ENCODE measurements at regions not wholly inside any gene's neighbourhood (a gene's known extent, or its start where the extent isn't known, plus 50 kb on each side); places are given as distances from the start of the nearest gene placed in this dataset.

GRCh38 chr5:111643499-111643898 lies 113.5 kb downstream of the NREP start:
- H3K4me3 ChIP-seq: no peak overlapping the region
- intact Hi-C loops (cut with DNase I): no loop called here
- WGBS: 79% methylated on average over 2 of the region's 2 CpGs
- H3K9me3 ChIP-seq: peaks cover 0 to 7% (median 2%) of the 10 kb centered on the region in 4 donors
- TF ChIP-seq POLR2AphosphoS5 (IDR thresholded peaks at IDR 0.05) (no peak), CTCF (IDR thresholded peaks at IDR 0.05) (no peak), POLR2A (IDR thresholded peaks at IDR 0.05; ENCODE audit: low read depth) (no peak), EP300 (IDR thresholded peaks at IDR 0.05) (no peak)
- no peaks in the 10 kb centered on the region for H3K36me3 ChIP-seq
- H3K4me1 ChIP-seq: peaks cover 0 to 14% (median 10%) of the 10 kb centered on the region in 4 donors
- no peak for DNase-seq (ENCODE audit: extremely low spot score)
- H3K27ac ChIP-seq (replicated peaks in 1 of 4): no peak overlapping the region
- no peaks in the 10 kb centered on the region for H3K27me3 ChIP-seq

- H3K36me3 ChIP-seq: no peaks in the 10 kb centered on the region
- no peak overlapping the region for H3K4me3 ChIP-seq
- 38% methylated on average over 4 of the region's 4 CpGs for WGBS
- no peak for DNase-seq (ENCODE audit: extremely low spot score)
- H3K27ac ChIP-seq (replicated peaks in 1 of 4): no peak overlapping the region
- H3K9me3 ChIP-seq: peaks cover 0 to 7% (median 3%) of the 10 kb centered on the region in 4 donors
- no peaks in the 10 kb centered on the region for H3K27me3 ChIP-seq
- no peak for TF ChIP-seq POLR2AphosphoS5 (IDR thresholded peaks at IDR 0.05)
- TF ChIP-seq EP300 (IDR thresholded peaks at IDR 0.05): no peak
- TF ChIP-seq CTCF (IDR thresholded peaks at IDR 0.05): no peak
- TF ChIP-seq POLR2A (IDR thresholded peaks at IDR 0.05; ENCODE audit: low read depth): no peak
- peaks cover 0 to 14% (median 10%) of the 10 kb centered on the region in 4 donors for H3K4me1 ChIP-seq
- intact Hi-C loops (cut with DNase I): no loop called here
Observed at GRCh38 chr5:111641533-111642233, 115.3 kb downstream of the NREP start.

- H3K27ac ChIP-seq (replicated peaks in 1 of 4): no peak overlapping the region
Observed at GRCh38 chr5:111639912-111640311, 117.1 kb downstream of the NREP start.

GRCh38 chr5:111636736-111637135 lies 120.3 kb downstream of the NREP start:
- Histone ChIP-seq H3K27ac (replicated peaks in 1 of 4) (no peak overlapping the region), H3K4me3 (no peak overlapping the region), H3K9me3 (peaks cover 0 to 7% (median 3%) of the 10 kb centered on the region in 4 donors), H3K27me3 (no peaks in the 10 kb centered on the region), H3K4me1 (peaks cover 8 to 26% (median 22%) of the 10 kb centered on the region in 4 donors), H3K36me3 (no peaks in the 10 kb centered on the region)
- 73% methylated on average over 2 of the region's 2 CpGs for WGBS
- intact Hi-C loops (cut with DNase I): no loop called here
- TF ChIP-seq EP300 (IDR thresholded peaks at IDR 0.05) (no peak), POLR2AphosphoS5 (IDR thresholded peaks at IDR 0.05) (no peak), CTCF (IDR thresholded peaks at IDR 0.05) (no peak)
- DNase-seq (ENCODE audit: extremely low spot score): no peak

More at GRCh38 chr5:111639912-111640311, 117.1 kb downstream of the NREP start:
- intact Hi-C loops (cut with DNase I): no loop called here
- TF ChIP-seq CTCF (IDR thresholded peaks at IDR 0.05) (no peak), POLR2A (IDR thresholded peaks at IDR 0.05; ENCODE audit: low read depth) (no peak), EP300 (IDR thresholded peaks at IDR 0.05) (no peak), POLR2AphosphoS5 (IDR thresholded peaks at IDR 0.05) (no peak)
- H3K27me3 ChIP-seq: no peaks in the 10 kb centered on the region
- WGBS: 17% methylated on average over 1 of the region's 2 CpGs
- H3K9me3 ChIP-seq: peaks cover 0 to 7% (median 3%) of the 10 kb centered on the region in 4 donors
- no peaks in the 10 kb centered on the region for H3K36me3 ChIP-seq
- DNase-seq (ENCODE audit: extremely low spot score): peak; percentile 57
- no peak overlapping the region for H3K4me3 ChIP-seq
- peaks cover 8 to 29% (median 24%) of the 10 kb centered on the region in 4 donors for H3K4me1 ChIP-seq

Measured in esophagus muscularis mucosa (tissue), 4 donors.